MCF 10A (cell line): ENCODE measurements at regions not wholly inside any gene's neighbourhood (a gene's known extent, or its start where the extent isn't known, plus 50 kb on each side); places are given as distances from the start of the nearest gene placed in this dataset.

Source experiments
- BruUV-seq: library from RNA; stranded (reverse); fragments of 400-500 nt; replicated peaks from 2 replicates; lab custom pipeline; 2021; lab: Mats Ljungman, UMichigan
- CTCF ChIA-PET: fragments of 300-600 bp; sonication (Branson Sonifier 250); formaldehyde crosslinking; extraction: SDS; loops from one replicate; lab custom pipeline; 2021; ENCODE audit warnings: antibody characterized with exemption, inconsistent platforms; lab: Yijun Ruan, JAX
- POLR2A ChIA-PET: fragments of 300-600, 350-650 bp; sonication (Branson Sonifier 250); formaldehyde crosslinking; extraction: SDS; loops from one replicate; lab custom pipeline; 2020; ENCODE audit warnings: antibody characterized with exemption, inconsistent platforms; lab: Yijun Ruan, JAX
- DNase-seq: peaks from one replicate; pipeline ENCODE4 v3.0.0-alpha.2; 2018; ENCODE audit not compliant: unreplicated experiment
- H3K27ac Mint-ChIP-seq: one replicate; pipeline ENCODE4 v1.8.0; 2022; ENCODE audit warnings: mild to moderate bottlenecking, low read depth, mixed read lengths; ENCODE audit not compliant: unreplicated experiment
- H3K27me3 Mint-ChIP-seq: one replicate; pipeline ENCODE4 v1.8.0; 2022; ENCODE audit warnings: mixed read lengths; ENCODE audit not compliant: insufficient read depth, unreplicated experiment
- H3K36me3 Mint-ChIP-seq: one replicate; pipeline ENCODE4 v1.8.0; 2022; ENCODE audit warnings: mild to moderate bottlenecking, moderate library complexity, mixed read lengths; ENCODE audit not compliant: insufficient read depth, unreplicated experiment
- H3K4me1 Mint-ChIP-seq: one replicate; pipeline ENCODE4 v1.8.0; 2022; ENCODE audit warnings: mixed read lengths; ENCODE audit not compliant: insufficient read depth, unreplicated experiment
- H3K4me3 Mint-ChIP-seq: one replicate; pipeline ENCODE4 v1.8.0; 2022; ENCODE audit warnings: mild to moderate bottlenecking, moderate library complexity, mixed read lengths; ENCODE audit not compliant: unreplicated experiment
- H3K9me3 Mint-ChIP-seq: one replicate; pipeline ENCODE4 v1.8.0; 2022; ENCODE audit warnings: mixed read lengths; ENCODE audit not compliant: unreplicated experiment
- CTCF ChIP-seq: fragments of 200-600 bp; IDR thresholded peaks from one replicate; pipeline ENCODE4 v1.8.0; 2022; ENCODE audit warnings: antibody characterized with exemption, mild to moderate bottlenecking; ENCODE audit not compliant: unreplicated experiment
- intact Hi-C: fragments of 100-400 bp; cut with micrococcal nuclease; formaldehyde crosslinking; loops from 2 replicates; pipeline ENCODE4 v1.14.1; 2022

DNA sequence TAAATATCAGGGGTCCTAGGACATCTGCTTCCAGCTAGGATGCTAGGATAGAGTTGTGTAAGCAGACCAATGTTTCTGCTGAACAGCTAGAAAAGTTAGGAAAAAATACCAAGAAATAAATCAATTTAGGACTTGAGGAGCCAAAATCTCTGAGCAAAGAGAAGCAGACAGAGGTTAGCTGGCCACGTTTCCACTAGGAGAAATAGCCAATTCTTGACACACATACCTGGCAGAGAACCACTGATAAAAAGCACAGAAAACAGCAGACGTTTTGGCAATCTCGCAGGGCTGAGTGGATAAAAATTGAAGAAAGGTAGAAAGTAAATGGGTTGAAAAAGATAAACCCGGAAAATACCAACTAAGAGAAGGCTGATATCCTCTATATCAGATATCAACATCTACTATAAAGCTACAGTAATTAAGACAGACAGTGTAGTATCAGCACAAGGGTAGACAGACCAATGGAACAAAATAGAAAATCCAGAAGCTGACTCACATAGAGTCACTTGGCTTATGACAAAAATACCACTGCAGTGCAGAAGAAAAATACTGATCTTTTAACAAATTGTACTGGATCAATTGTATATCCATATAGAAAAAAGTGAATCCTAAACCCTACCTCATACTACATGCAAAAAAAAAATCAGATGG is 306.1 kb upstream of the KLHL29 start:
- ChIA-PET POLR2A (interaction anchor here (0.7 kb wide), 1 partner anchor 1305 kb away, joined by 3 read pairs; no protein-coding TSS in a partner anchor), CTCF (no interaction called here)
- intact Hi-C loops, result no loop called here
- Mint-ChIP-seq H3K27me3 (peaks cover 46% of the 10 kb centered on the region), H3K9me3 (peaks cover 7% of the 10 kb centered on the region), H3K27ac (no peak overlapping the region), H3K4me3 (no peak overlapping the region), H3K4me1 (no peaks in the 10 kb centered on the region), H3K36me3 (no peaks in the 10 kb centered on the region)
- DNase-seq, result no peak
- TF ChIP-seq CTCF, result no peak
- no TSS peak for BruUV-seq

DNA sequence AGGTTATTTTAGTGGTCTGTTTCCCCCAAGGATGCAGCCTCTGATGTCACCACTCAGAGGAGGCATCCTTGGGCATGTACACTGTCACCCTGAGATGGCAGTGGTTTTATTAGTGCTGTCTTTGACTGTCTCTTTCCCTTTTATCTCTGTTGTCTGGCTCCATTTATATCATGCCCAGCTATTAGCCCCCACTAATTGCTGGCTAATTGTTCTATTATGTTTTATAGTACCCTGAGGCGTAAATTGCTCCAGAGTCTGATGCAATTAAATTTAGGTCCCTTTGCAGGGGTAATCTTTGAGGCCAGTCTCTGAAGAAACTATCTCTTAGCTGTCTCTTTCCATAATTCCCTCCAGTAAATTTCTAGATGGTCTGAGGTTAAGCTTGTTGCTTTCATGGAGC is 301.0 kb upstream of the KLHL29 start:
- DNase-seq, result no peak
- peaks cover 25% of the 10 kb centered on the region for H3K27me3 Mint-ChIP-seq
- no peak for TF ChIP-seq CTCF
- intact Hi-C loops, result no loop called here
- H3K4me3 Mint-ChIP-seq, result no peak overlapping the region
- no peak overlapping the region for H3K27ac Mint-ChIP-seq
- H3K4me1 Mint-ChIP-seq, result no peaks in the 10 kb centered on the region
- ChIA-PET POLR2A (no interaction called here), CTCF (no interaction called here)
- peaks cover 18% of the 10 kb centered on the region for H3K9me3 Mint-ChIP-seq
- no peaks in the 10 kb centered on the region for H3K36me3 Mint-ChIP-seq
- BruUV-seq, result no TSS peak

- ChIA-PET POLR2A (no interaction called here), CTCF (no interaction called here)
- intact Hi-C loops, result no loop called here
- peaks cover 21% of the 10 kb centered on the region for H3K9me3 Mint-ChIP-seq
- no peaks in the 10 kb centered on the region for H3K36me3 Mint-ChIP-seq
- no peaks in the 10 kb centered on the region for H3K27me3 Mint-ChIP-seq
- no peaks in the 10 kb centered on the region for H3K4me1 Mint-ChIP-seq
- no peak overlapping the region for H3K27ac Mint-ChIP-seq
- BruUV-seq, result no TSS peak
- TF ChIP-seq CTCF, result no peak
- H3K4me3 Mint-ChIP-seq, result no peak overlapping the region
- no peak for DNase-seq
These were observed 294.0 kb upstream of the KLHL29 start for GRCh38 chr2:23091019-23091418.

- ChIA-PET POLR2A (no interaction called here), CTCF (no interaction called here)
- no peaks in the 10 kb centered on the region for H3K36me3 Mint-ChIP-seq
- no peaks in the 10 kb centered on the region for H3K27me3 Mint-ChIP-seq
- peaks cover 21% of the 10 kb centered on the region for H3K9me3 Mint-ChIP-seq
- H3K27ac Mint-ChIP-seq, result no peak overlapping the region
- DNase-seq, result no peak
- intact Hi-C loops, result no loop called here
- H3K4me3 Mint-ChIP-seq, result no peak overlapping the region
- BruUV-seq, result no TSS peak
- no peak for TF ChIP-seq CTCF
- no peaks in the 10 kb centered on the region for H3K4me1 Mint-ChIP-seq
These were observed 293.1 kb upstream of the KLHL29 start for GRCh38 chr2:23091900-23092299.
